Mucosa of gallbladder (tissue), 1 donor: ENCODE measurements at regions not wholly inside any gene's neighbourhood (a gene's known extent, or its start where the extent isn't known, plus 50 kb on each side); places are given as distances from the start of the nearest gene placed in this dataset.
A peak's percentile ranks its signal among the peaks of the same experiment; 100 is the strongest.
"Not testable (repeated sequence)": the region's sequence is repeated elsewhere in the genome, so short reads cannot be mapped to it uniquely, and the experiment has no call there.

Source experiments
- DNase-seq: peaks from one replicate; pipeline ENCODE4 v3.0.0-alpha.2; 2020; ENCODE audit warnings: low spot score
- donor health status: DM: no; HTN: no; CAD: no.

DNA sequence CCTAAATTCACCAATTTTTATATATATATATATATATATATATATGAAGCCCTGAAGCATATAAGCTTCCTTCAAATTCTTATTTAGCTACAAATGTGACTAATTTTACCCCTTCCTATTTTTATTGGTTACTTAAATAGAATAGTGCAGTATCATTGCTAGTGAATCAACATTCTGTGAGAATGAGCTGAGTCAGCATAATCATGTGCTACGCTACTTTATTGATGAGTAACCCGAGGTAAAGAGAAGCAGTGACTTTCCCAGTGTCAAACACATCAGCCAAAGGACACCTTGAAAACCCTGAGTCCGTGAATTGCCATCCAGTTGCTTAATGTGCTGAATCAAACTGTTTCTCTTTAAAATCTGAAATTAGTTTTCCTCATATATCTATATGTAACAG is 546.2 kb downstream of the DMRTA1 start:
- no peak for DNase-seq

- DNase-seq = no peak
These were observed 551.3 kb downstream of the DMRTA1 start for GRCh38 chr9:22997923-22998322.

- no peak for DNase-seq
These were observed 558.5 kb downstream of the DMRTA1 start for GRCh38 chr9:23005156-23005555.

- no peak for DNase-seq
These were observed 559.5 kb downstream of the DMRTA1 start for GRCh38 chr9:23006127-23006526.

DNA sequence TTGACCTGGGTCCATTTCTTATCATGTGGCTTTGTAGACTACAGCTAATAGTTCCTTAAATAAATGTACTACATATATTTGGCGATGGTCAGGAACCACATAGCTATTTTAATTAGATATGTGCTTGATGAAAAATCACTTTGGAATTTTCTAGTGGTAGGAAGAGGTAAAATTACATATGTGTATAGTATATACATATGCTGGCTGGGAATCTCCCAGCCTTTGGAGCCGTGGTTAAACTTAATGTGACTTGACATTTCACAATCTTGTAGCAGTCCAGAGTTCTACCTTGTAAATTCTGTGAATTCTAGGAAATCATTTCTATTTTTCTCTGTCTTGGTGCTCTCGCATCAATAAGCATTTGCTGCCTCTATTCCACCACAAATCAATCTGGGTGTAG is 565.0 kb downstream of the DMRTA1 start:
- no peak for DNase-seq

DNA sequence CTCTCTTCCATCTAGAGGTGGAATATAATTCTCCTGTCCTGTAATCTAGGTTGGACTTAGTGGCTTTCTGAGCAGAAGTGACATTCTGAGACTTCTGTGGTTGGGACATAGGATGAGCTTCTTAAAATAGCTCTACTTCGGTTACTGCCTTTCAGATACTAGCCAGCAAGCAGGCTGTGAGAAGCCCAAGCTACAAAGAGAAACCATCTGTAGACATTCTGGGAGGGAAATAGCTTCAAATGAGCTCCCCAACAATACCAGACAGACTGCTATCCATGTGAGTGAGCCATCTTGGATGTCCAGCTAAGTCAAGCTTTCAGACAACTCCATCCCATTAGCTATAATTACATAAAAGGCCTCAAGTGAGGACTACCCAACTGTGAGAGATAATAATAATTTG is 568.9 kb downstream of the DMRTA1 start:
- no peak for DNase-seq

DNA sequence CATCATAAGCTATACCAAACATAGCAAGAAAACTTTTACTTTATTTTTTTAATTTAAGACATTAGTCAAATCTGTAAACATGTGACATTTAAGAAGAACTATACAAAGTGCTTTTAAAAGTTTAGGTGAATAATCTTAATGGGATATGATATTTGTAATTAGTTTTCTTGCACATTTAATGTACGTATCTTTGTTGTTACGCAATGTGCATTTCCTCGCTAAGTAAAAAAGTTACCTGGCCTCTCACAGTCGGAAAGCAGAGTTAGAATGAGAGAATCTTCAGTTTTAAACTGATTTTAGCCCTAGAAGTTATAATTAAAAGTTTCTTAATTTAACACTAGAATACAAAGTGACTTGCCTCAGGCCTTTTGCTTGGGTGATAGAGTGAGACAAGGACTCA is 589.8 kb downstream of the DMRTA1 start:
- DNase-seq = no peak

DNA sequence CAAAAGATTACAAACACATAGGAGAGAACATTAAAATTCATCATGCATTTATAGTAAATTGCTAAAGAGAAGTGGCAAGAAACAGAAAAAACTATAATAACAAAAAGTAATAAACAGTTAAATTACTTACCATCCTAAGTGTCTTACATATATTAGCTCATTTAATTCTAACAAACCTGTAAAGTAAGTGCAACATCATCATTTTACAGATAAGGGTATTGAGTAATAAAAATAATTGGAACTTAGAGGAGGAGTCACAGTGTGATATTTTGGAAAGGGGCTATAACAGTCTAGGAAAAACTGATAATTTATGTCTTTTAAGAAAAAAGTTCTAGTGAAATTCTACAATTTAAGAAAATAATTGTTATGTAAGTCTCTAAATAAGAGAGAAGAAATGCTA is 592.8 kb downstream of the DMRTA1 start:
- DNase-seq = no peak

GRCh38 chr9:23041466-23041865 is 594.8 kb downstream of the DMRTA1 start:
- DNase-seq = no peak

DNA sequence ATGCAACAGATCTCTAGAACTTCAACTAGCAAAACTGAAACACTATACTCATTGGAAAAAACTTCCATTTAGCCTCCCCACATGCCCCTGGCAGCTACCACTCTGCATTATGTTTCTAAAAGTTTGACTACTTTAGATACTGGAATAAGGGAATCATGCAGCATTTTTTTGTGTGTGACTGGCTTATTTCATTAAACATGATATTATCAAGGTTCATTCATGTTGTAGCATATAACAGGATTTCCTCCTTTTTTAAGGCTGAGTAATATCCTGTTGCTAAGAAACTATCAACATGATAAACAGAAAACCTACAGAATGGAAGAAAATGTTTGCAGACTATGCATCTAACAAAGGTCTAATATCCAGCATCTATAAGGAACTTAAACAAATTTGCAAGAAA is 597.9 kb downstream of the DMRTA1 start:
- DNase-seq = no peak

GRCh38 chr9:23046026-23046425 is 599.4 kb downstream of the DMRTA1 start:
- DNase-seq = not testable (repeated sequence)

GRCh38 chr9:23050548-23050947 is 603.9 kb downstream of the DMRTA1 start:
- DNase-seq = no peak

GRCh38 chr9:23073136-23073535 is 626.5 kb downstream of the DMRTA1 start:
- DNase-seq = no peak

DNA sequence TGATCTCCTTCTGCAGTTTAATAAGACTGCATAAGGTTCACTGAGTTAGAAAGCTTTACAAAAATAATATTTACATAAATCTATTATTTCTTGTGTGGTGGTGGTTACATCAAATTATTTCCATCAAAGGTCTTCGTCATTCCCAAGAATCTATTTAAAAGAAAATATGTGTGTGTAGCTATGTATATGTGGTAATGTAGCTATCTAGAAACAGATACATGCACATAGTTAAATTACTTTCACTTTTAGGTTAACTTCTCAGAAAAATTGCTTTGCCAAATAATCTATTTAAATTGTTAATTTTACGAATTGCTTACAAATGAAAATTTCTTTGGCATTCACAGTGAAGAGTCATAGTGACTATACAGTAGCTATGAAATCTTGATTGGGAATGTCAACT is 633.2 kb downstream of the DMRTA1 start:
- no peak for DNase-seq

GRCh38 chr9:23081377-23081776 is 634.8 kb downstream of the DMRTA1 start:
- DNase-seq = no peak

- no peak for DNase-seq
These were observed 642.3 kb downstream of the DMRTA1 start for GRCh38 chr9:23088932-23089364.

GRCh38 chr9:23117616-23118015 is 671.0 kb downstream of the DMRTA1 start:
- DNase-seq = no peak

DNA sequence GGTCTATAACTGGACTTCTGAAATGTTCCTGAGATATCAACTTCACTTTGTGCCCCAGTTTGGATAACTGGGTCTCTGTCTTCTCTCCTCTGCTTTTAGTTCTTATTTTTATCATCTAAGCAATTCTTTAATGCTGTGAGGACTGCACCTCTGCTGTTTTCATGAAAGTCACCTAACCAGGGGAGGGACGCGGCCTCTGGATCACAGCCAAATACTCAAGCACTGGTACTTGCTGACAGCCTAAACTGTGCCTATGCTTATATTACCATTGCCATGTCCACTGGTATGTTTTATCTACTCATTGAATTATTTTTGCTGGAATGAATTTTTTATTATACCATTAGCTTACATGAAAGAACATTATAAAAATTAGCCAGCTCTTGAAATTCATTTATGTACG is 674.0 kb downstream of the DMRTA1 start:
- no peak for DNase-seq

GRCh38 chr9:23123048-23123632 is 676.5 kb downstream of the DMRTA1 start:
- DNase-seq = peak; percentile 13

DNA sequence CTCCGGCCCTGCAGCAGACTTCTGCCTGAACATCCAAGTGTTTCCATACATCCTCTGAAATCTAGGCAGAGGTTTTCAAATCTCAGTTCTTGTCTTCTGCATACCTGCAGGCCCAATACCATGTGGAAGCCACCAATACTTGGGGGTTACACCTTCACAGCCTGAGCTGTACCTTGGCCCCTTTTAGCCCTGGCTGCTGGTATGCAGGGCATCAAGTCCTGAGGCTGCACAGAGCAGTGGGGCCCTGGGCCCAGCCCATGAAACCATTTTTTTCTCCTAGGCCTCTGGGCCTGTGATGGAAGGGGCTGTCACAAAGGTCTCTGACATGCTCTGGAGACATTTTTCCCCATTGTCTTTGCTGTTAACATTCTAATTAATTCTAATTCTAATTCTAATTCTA is 680.6 kb downstream of the ELAVL2 start:
- DNase-seq = no peak

GRCh38 chr9:23153058-23153457 is 673.0 kb downstream of the ELAVL2 start:
- no peak for DNase-seq

DNA sequence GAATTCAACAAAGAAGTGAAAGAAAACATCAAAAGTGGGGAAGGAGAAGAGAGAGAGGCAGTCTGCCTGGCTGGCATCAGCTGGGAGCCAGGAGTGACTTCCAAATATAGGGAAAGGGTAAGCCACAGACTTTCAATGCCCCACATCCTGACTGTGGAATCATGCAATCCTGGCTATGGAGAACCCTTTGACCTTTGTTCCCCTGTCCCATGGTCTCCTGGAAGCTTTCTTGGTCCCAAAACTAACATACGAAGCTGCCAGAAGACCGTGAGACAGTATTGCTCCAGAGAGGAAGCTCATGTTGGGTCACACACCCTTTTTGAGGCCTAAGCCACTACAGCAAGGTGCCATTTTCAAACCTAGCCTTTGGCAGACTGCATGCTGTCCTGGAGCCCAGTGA is 665.5 kb downstream of the ELAVL2 start:
- DNase-seq = no peak

- DNase-seq = no peak
These were observed 665.0 kb downstream of the ELAVL2 start for GRCh38 chr9:23160952-23161469.

GRCh38 chr9:23162789-23163188 is 663.3 kb downstream of the ELAVL2 start:
- no peak for DNase-seq
